ENCODE measurements at regions not wholly inside any gene's neighbourhood (a gene's known extent, or its start where the extent isn't known, plus 50 kb on each side); places are given as distances from the start of the nearest gene placed in this dataset.

DNA sequence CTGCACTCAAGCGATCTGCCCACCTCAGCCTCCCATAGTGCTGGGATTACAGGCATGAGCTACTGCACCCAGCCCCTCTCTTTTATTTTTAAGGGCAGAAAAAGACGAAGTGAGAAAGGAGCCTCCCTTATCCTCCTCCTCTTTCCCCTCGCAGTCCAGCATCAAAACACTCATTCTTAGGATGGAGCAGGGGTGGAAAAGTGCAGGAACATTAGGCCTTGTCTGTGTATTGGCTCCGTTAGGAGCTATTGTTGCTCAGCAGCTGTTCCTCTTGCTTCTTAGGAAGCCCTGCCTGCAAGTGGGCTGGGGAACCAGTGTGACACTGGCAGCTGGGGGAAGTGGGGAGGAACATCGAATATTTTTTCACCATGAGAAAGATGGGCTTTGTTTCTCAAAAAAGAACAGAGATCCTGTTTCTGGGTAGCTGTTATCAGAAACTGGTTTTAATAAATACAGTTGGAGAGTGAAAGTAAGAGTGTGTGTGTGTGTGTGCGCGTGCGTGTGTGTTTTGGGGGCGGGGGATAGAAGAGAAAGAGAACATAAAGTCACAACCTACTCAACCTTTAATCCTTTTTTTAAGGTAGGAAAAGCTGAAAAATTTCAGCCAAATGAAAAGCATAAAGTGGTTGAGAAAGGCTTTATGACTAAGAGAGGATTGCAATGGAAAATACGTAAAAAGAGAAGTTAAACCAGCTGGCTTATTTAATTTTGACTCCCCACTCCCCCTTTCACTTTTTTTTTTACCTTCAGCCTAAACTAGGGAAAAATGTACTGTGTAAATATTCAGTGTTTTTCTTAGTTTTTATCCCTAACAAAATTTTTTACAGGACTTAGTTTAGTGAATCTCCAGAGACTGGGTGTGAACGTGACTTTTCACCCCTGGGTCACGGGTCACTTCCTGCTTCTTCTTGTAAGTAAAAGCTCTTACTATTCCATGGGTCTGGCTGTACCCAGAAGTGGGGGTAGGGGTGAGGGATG is 197.2 kb upstream of the PLEKHG7 start (continued):
- TF ChIP-seq CEBPZ (IDR thresholded peaks at IDR 0.05; ENCODE audit: low read depth, low read length) (no peak), CTCF (IDR thresholded peaks at IDR 0.05 in 2 of 3, conservative IDR thresholded peaks at IDR 0.05 in 1 of 3; ENCODE audit: control insufficient read depth in 2 of 3, extremely low read depth in 1 of 3, insufficient read depth in 1 of 3, low read depth in 3 of 3, low read length in 3 of 3) (no peak), MEF2B (IDR thresholded peaks at IDR 0.05; ENCODE audit: partially characterized antibody, poor library complexity, severe bottlenecking) (peak; percentile 67), BCLAF1 (IDR thresholded peaks at IDR 0.05) (no peak), GABPA (IDR thresholded peaks at IDR 0.05; ENCODE audit: low read depth) (0 out of 2 replicates have a peak, but pooled peaks have one; percentile 53), TARDBP (IDR thresholded peaks at IDR 0.05; ENCODE audit: borderline replicate concordance) (no peak), PBX3 (IDR thresholded peaks at IDR 0.05; ENCODE audit: insufficient replicate concordance, low read depth, low read length) (no peak), KDM1A (IDR thresholded peaks at IDR 0.05; ENCODE audit: borderline replicate concordance) (no peak), SP1 (IDR thresholded peaks at IDR 0.05; ENCODE audit: low read depth, low read length) (no peak), HDAC6 (IDR thresholded peaks at IDR 0.05; ENCODE audit: unreplicated experiment) (no peak)
- TF ChIP-seq, protein P1, sequence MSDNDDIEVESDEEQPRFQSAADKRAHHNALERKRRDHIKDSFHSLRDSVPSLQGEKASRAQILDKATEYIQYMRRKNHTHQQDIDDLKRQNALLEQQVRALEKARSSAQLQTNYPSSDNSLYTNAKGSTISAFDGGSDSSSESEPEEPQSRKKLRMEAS (IDR thresholded peaks at IDR 0.05; ENCODE audit: low read depth, low read length), result no peak
- TF ChIP-seq, protein P2, sequence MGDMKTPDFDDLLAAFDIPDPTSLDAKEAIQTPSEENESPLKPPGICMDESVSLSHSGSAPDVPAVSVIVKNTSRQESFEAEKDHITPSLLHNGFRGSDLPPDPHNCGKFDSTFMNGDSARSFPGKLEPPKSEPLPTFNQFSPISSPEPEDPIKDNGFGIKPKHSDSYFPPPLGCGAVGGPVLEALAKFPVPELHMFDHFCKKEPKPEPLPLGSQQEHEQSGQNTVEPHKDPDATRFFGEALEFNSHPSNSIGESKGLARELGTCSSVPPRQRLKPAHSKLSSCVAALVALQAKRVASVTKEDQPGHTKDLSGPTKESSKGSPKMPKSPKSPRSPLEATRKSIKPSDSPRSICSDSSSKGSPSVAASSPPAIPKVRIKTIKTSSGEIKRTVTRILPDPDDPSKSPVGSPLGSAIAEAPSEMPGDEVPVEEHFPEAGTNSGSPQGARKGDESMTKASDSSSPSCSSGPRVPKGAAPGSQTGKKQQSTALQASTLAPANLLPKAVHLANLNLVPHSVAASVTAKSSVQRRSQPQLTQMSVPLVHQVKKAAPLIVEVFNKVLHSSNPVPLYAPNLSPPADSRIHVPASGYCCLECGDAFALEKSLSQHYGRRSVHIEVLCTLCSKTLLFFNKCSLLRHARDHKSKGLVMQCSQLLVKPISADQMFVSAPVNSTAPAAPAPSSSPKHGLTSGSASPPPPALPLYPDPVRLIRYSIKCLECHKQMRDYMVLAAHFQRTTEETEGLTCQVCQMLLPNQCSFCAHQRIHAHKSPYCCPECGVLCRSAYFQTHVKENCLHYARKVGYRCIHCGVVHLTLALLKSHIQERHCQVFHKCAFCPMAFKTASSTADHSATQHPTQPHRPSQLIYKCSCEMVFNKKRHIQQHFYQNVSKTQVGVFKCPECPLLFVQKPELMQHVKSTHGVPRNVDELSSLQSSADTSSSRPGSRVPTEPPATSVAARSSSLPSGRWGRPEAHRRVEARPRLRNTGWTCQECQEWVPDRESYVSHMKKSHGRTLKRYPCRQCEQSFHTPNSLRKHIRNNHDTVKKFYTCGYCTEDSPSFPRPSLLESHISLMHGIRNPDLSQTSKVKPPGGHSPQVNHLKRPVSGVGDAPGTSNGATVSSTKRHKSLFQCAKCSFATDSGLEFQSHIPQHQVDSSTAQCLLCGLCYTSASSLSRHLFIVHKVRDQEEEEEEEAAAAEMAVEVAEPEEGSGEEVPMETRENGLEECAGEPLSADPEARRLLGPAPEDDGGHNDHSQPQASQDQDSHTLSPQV (IDR thresholded peaks at IDR 0.05), result 0 out of 2 replicates have a peak, but pooled peaks have one; percentile 21

Measured in GM12878 (cell line).